Nephron progenitor cell (in vitro differentiated cells): ENCODE measurements at regions not wholly inside any gene's neighbourhood (a gene's known extent, or its start where the extent isn't known, plus 50 kb on each side); places are given as distances from the start of the nearest gene placed in this dataset.

Experiments used
- DNase-seq: peaks from one replicate; pipeline ENCODE4 v3.0.0; 2021
- H3K27ac Mint-ChIP-seq: 2 replicates; pipeline ENCODE4 v1.8.0; 2021; ENCODE audit warnings: mild to moderate bottlenecking, moderate library complexity, mixed read lengths
- H3K27me3 Mint-ChIP-seq: 2 replicates; pipeline ENCODE4 v1.8.0; 2021; ENCODE audit warnings: mild to moderate bottlenecking, low read depth, mixed read lengths; ENCODE audit not compliant: poor library complexity
- H3K36me3 Mint-ChIP-seq: 2 replicates; pipeline ENCODE4 v1.8.0; 2021; ENCODE audit warnings: low read depth, mixed read lengths
- H3K4me1 Mint-ChIP-seq: 2 replicates; pipeline ENCODE4 v1.8.0; 2021; ENCODE audit warnings: mixed read lengths
- H3K4me3 Mint-ChIP-seq: 2 replicates; pipeline ENCODE4 v1.8.0; 2021; ENCODE audit warnings: mild to moderate bottlenecking, moderate library complexity, mixed read lengths
- H3K9me3 Mint-ChIP-seq: 2 replicates; pipeline ENCODE4 v1.8.0; 2021; ENCODE audit warnings: mild to moderate bottlenecking, moderate library complexity, mixed read lengths
- TF ChIP-seq, protein P1 (sequence below): fragments of 200-600 bp; sonication (generic); IDR thresholded peaks from 2 replicates; pipeline ENCODE4 v1.5.0; 2021; ENCODE audit warnings: antibody characterized with exemption

DNA sequence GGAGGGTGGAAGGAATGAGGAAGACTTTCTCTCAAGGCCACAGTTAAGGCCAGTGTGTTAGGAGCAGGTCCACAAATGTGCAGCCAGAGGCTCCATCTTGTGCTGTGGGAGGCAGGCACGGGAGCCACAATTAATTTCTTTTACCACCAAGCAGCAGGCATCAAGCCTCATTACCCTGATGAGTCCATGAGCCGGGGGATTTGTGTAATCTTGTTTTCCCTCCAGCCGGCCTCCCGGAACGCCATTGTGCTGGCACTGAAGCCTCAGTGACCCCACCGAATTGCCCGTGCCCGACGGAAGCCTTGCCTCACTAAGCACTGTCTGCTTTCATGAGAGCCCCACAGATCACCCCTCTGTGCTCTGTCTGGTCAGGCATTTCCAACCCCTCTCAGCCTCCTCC is 154.7 kb upstream of the STX18 start:
- TF ChIP-seq, protein P1, sequence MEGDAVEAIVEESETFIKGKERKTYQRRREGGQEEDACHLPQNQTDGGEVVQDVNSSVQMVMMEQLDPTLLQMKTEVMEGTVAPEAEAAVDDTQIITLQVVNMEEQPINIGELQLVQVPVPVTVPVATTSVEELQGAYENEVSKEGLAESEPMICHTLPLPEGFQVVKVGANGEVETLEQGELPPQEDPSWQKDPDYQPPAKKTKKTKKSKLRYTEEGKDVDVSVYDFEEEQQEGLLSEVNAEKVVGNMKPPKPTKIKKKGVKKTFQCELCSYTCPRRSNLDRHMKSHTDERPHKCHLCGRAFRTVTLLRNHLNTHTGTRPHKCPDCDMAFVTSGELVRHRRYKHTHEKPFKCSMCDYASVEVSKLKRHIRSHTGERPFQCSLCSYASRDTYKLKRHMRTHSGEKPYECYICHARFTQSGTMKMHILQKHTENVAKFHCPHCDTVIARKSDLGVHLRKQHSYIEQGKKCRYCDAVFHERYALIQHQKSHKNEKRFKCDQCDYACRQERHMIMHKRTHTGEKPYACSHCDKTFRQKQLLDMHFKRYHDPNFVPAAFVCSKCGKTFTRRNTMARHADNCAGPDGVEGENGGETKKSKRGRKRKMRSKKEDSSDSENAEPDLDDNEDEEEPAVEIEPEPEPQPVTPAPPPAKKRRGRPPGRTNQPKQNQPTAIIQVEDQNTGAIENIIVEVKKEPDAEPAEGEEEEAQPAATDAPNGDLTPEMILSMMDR = no peak
- Mint-ChIP-seq H3K4me1 (peaks cover 54% of the 10 kb centered on the region), H3K36me3 (peaks cover 4% of the 10 kb centered on the region), H3K27ac (no peak overlapping the region), H3K9me3 (no peaks in the 10 kb centered on the region), H3K27me3 (peaks cover 13% of the 10 kb centered on the region), H3K4me3 (no peak overlapping the region)
- peak; percentile 27 for DNase-seq

DNA sequence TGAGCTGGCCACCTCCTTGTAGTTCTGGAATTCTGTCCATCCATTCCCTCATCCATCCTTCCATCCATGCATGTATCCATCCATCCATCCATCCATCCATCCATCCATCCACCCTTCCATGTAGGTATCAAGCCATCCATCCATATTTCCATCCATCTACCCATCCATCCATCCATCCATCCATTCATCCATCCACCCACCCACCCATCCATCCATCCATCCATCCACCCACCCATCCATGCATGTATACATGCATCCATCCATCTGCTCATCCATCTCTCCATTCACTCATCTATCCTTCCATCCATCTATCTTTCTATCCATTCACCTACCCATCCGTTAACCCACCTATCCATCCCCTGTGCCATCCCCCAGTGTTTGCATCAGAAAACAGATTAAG is 153.6 kb upstream of the STX18 start:
- no peak for DNase-seq
- peaks cover 54% of the 10 kb centered on the region for H3K4me1 Mint-ChIP-seq
- peaks cover 4% of the 10 kb centered on the region for H3K9me3 Mint-ChIP-seq
- TF ChIP-seq, protein P1 = no peak
- no peak overlapping the region for H3K27ac Mint-ChIP-seq
- no peak overlapping the region for H3K4me3 Mint-ChIP-seq
- H3K36me3 Mint-ChIP-seq = peaks cover 13% of the 10 kb centered on the region
- peaks cover 13% of the 10 kb centered on the region for H3K27me3 Mint-ChIP-seq

DNA sequence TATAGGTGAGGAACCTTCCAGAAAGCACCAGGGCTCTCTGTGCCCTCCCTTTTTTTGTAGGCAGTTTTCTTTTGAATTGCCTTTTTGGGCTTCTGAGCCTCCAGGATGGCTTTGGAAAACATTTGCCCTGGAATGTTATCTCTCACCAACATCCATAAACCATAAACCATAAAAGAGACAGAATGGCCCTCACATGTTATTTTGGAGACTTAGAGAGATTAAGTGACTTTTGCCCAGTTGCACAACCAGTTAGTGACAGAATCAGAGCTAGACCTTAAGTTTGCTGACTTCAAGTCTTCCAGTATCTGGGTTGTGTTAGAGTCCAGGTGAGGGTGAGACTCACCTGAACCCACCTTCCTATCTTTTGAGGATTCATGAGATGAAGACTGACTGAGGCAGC is 153.0 kb upstream of the STX18 start:
- Mint-ChIP-seq H3K4me3 (no peak overlapping the region), H3K27ac (no peak overlapping the region), H3K36me3 (peaks cover 20% of the 10 kb centered on the region), H3K4me1 (peaks cover 54% of the 10 kb centered on the region), H3K27me3 (peaks cover 16% of the 10 kb centered on the region), H3K9me3 (peaks cover 4% of the 10 kb centered on the region)
- TF ChIP-seq, protein P1 = no peak
- no peak for DNase-seq

DNA sequence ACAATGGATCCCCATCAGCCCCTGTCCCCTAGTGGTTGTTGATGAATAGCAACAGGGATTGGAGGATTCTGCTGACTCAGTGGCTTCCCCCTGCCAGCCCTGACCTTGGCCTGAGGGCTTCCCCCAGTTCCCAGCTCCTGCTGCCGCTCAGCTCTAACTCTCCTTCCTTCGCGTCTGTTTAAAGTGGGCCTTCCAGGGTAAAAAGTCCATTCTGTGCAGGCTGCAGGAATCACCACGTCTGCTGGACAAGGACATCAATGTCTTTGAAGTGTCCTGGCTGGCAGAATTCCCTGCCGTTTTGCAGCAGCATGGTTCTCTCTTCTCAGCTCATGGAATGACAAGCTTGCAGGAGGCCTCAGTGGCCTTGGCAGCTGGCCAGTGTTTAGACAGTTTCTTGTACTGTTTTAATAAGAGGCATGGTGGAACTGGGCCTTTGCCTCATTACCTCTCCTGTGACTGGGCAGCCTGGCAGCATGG is 152.5 kb upstream of the STX18 start:
- no peak overlapping the region for H3K27ac Mint-ChIP-seq
- peaks cover 21% of the 10 kb centered on the region for H3K36me3 Mint-ChIP-seq
- H3K9me3 Mint-ChIP-seq = peaks cover 4% of the 10 kb centered on the region
- H3K27me3 Mint-ChIP-seq = peaks cover 13% of the 10 kb centered on the region
- no peak overlapping the region for H3K4me3 Mint-ChIP-seq
- TF ChIP-seq, protein P1 = no peak
- H3K4me1 Mint-ChIP-seq = peaks cover 54% of the 10 kb centered on the region
- DNase-seq = no peak

DNA sequence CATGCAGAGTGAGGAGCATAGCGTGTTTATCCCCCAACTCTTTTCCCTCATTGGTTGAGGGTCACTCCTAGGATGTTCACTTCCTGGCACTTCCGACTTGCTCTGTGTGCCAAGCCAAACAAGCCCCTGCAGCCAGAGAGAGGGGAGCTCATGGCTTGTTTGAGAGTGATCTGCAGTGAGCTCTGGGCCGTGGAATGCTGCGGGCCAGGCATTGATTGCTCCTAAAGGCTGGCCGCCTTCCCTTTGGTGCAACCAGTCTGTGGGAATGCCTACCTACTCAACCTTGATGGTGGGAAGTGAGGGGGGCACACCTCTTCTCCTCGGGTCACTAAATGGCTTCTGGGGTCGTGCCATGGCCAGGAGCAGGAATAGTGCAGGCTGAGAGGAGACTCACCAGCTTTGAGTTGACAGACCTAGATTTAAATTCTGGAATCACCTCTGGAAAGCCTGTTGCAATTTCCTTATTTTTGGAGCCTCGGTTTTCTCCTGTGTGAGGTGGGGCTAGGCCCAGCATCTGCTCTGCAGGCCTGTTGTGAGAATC is 152.0 kb upstream of the STX18 start:
- TF ChIP-seq, protein P1 = no peak
- peaks cover 12% of the 10 kb centered on the region for H3K27me3 Mint-ChIP-seq
- no peak overlapping the region for H3K4me3 Mint-ChIP-seq
- H3K27ac Mint-ChIP-seq = no peak overlapping the region
- peaks cover 21% of the 10 kb centered on the region for H3K36me3 Mint-ChIP-seq
- peaks cover 55% of the 10 kb centered on the region for H3K4me1 Mint-ChIP-seq
- H3K9me3 Mint-ChIP-seq = peaks cover 4% of the 10 kb centered on the region
- no peak for DNase-seq

DNA sequence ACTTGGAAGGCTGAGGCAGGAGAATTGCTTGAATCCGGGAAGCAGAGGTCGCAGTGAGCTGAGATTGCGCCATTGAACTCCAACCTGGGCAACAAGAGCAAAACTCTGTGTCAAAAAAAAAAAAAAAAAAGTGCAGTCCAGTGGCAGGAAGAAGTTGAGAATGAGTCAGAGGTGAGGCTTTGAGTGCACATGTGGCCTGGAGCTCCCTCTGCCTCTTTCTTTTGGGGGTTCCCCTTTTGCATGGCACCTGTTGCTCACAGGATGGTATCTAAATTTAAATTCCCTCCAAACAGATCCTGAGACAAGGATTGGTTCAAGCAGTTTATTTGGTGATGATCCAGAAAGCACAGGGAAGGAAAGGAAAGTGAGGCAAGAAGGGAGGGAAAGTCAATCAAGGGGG is 151.4 kb upstream of the STX18 start:
- DNase-seq = no peak
- Mint-ChIP-seq H3K36me3 (peaks cover 21% of the 10 kb centered on the region), H3K4me3 (no peak overlapping the region), H3K27me3 (peaks cover 12% of the 10 kb centered on the region), H3K9me3 (peaks cover 4% of the 10 kb centered on the region), H3K27ac (no peak overlapping the region), H3K4me1 (peaks cover 56% of the 10 kb centered on the region)
- TF ChIP-seq, protein P1 = no peak
